WTC11 (cell line): ENCODE measurements at regions not wholly inside any gene's neighbourhood (a gene's known extent, or its start where the extent isn't known, plus 50 kb on each side); places are given as distances from the start of the nearest gene placed in this dataset.

Experiments used
- ATAC-seq: fragments of 200-7000 bp; cut with Tn5 transposase; 2 replicates; pipeline ENCODE4 v1.10.0; 2021; ENCODE audit warnings: mild to moderate bottlenecking, moderate library complexity
- CTCF ChIA-PET: fragments of 300-600 bp; sonication (Branson Sonifier 250); formaldehyde crosslinking; loops from one replicate; lab custom pipeline; 2021; ENCODE audit warnings: antibody characterized with exemption; lab: Charles Lee
- POLR2A ChIA-PET: fragments of 350-600 bp; sonication (Branson Sonifier 250); formaldehyde crosslinking; loops from one replicate; lab custom pipeline; 2021; ENCODE audit warnings: antibody characterized with exemption; lab: Charles Lee
- DNase-seq: peaks from one replicate; pipeline ENCODE4 v3.0.0; 2021; ENCODE audit warnings: low spot score
- H3K27ac Mint-ChIP-seq: 2 replicates; pipeline ENCODE4 v1.8.0; 2021; ENCODE audit warnings: mixed read lengths
- H3K27me3 Mint-ChIP-seq: 2 replicates; pipeline ENCODE4 v1.8.0; 2021; ENCODE audit warnings: low read depth, mild to moderate bottlenecking, moderate library complexity, mixed read lengths
- H3K36me3 Mint-ChIP-seq: 2 replicates; pipeline ENCODE4 v1.8.0; 2021; ENCODE audit warnings: mixed read lengths
- H3K4me1 Mint-ChIP-seq: 2 replicates; pipeline ENCODE4 v1.8.0; 2022; ENCODE audit warnings: mixed read lengths
- H3K4me3 Mint-ChIP-seq: 2 replicates; pipeline ENCODE4 v1.8.0; 2021; ENCODE audit warnings: mild to moderate bottlenecking, moderate library complexity, mixed read lengths
- H3K9me3 Mint-ChIP-seq: 2 replicates; pipeline ENCODE4 v1.8.0; 2021; ENCODE audit warnings: mixed read lengths
- ATF6 ChIP-seq: sonication (generic); formaldehyde crosslinking; IDR thresholded peaks from 2 replicates; pipeline ENCODE4 v1.8.1; 2023; ENCODE audit warnings: mild to moderate bottlenecking, missing genetic modification reagents
- CBFB ChIP-seq: sonication (generic); formaldehyde crosslinking; IDR thresholded peaks from 2 replicates; pipeline ENCODE4 v1.8.1; 2022; ENCODE audit warnings: mild to moderate bottlenecking, low read depth, missing genetic modification reagents
- E2F5 ChIP-seq: sonication (generic); formaldehyde crosslinking; IDR thresholded peaks from 2 replicates; pipeline ENCODE4 v1.8.1; 2022; ENCODE audit warnings: mild to moderate bottlenecking, moderate library complexity, missing genetic modification reagents
- ETV6 ChIP-seq: sonication (generic); formaldehyde crosslinking; IDR thresholded peaks from 2 replicates; pipeline ENCODE4 v1.8.1; 2022; ENCODE audit warnings: mild to moderate bottlenecking, missing genetic modification reagents
- FOXP1 ChIP-seq: sonication (generic); formaldehyde crosslinking; IDR thresholded peaks from 2 replicates; pipeline ENCODE4 v1.8.0; 2022; ENCODE audit warnings: missing genetic modification reagents, mild to moderate bottlenecking, moderate library complexity, borderline replicate concordance
- GRHL2 ChIP-seq: fragments of 250-450 bp; sonication (Bioruptor Pico); IDR thresholded peaks from 2 replicates; pipeline ENCODE4 v1.8.0; 2022; ENCODE audit warnings: mild to moderate bottlenecking, moderate library complexity; ENCODE audit not compliant: insufficient replicate concordance, severe bottlenecking
- GTF2I ChIP-seq: fragments of 250-450 bp; sonication (Bioruptor Pico); conservative IDR thresholded peaks from 2 replicates; pipeline ENCODE4 v1.4.0; 2021; ENCODE audit warnings: mild to moderate bottlenecking
- HMGXB4 ChIP-seq: sonication (generic); formaldehyde crosslinking; IDR thresholded peaks from 2 replicates; pipeline ENCODE4 v1.8.1; 2023; ENCODE audit warnings: mild to moderate bottlenecking, moderate library complexity, missing genetic modification reagents
- KAT7 ChIP-seq: sonication (generic); formaldehyde crosslinking; IDR thresholded peaks from 2 replicates; pipeline ENCODE4 v1.8.1; 2023; ENCODE audit warnings: missing genetic modification reagents, mild to moderate bottlenecking, borderline replicate concordance
- NR2C2 ChIP-seq: sonication (generic); formaldehyde crosslinking; IDR thresholded peaks from 2 replicates; pipeline ENCODE4 v1.8.0; 2022; ENCODE audit warnings: mild to moderate bottlenecking, missing genetic modification reagents
- PRDM15 ChIP-seq: sonication (generic); formaldehyde crosslinking; IDR thresholded peaks from 2 replicates; pipeline ENCODE4 v1.8.0; 2022; ENCODE audit warnings: missing genetic modification reagents
- PREB ChIP-seq: sonication (generic); formaldehyde crosslinking; IDR thresholded peaks from 2 replicates; pipeline ENCODE4 v1.8.1; 2022; ENCODE audit warnings: mild to moderate bottlenecking, missing genetic modification reagents, moderate library complexity, borderline replicate concordance
- RELA ChIP-seq: sonication (generic); formaldehyde crosslinking; IDR thresholded peaks from 2 replicates; pipeline ENCODE4 v1.8.1; 2022; ENCODE audit warnings: missing genetic modification reagents, mild to moderate bottlenecking, borderline replicate concordance
- SOX15 ChIP-seq: fragments of 250-450 bp; sonication (Bioruptor Pico); IDR thresholded peaks from 2 replicates; pipeline ENCODE4 v1.9.0; 2021; ENCODE audit warnings: mild to moderate bottlenecking
- STAT6 ChIP-seq: sonication (generic); formaldehyde crosslinking; conservative IDR thresholded peaks from 2 replicates; pipeline ENCODE4 v1.8.1; 2023; ENCODE audit warnings: mild to moderate bottlenecking, low read depth, missing genetic modification reagents, moderate library complexity
- TEAD1 ChIP-seq: sonication (generic); formaldehyde crosslinking; IDR thresholded peaks from 2 replicates; pipeline ENCODE4 v1.8.0; 2022; ENCODE audit warnings: mild to moderate bottlenecking, missing genetic modification reagents
- ZNF121 ChIP-seq: sonication (generic); formaldehyde crosslinking; IDR thresholded peaks from 2 replicates; pipeline ENCODE4 v1.8.0; 2023; ENCODE audit warnings: missing genetic modification reagents
- ZNF263 ChIP-seq: sonication (generic); formaldehyde crosslinking; IDR thresholded peaks from 2 replicates; pipeline ENCODE4 v1.8.1; 2022; ENCODE audit warnings: low read depth, mild to moderate bottlenecking, moderate library complexity, missing genetic modification reagents
- ZNF671 ChIP-seq: fragments of 250-450 bp; sonication (Bioruptor Pico); IDR thresholded peaks from 2 replicates; pipeline ENCODE4 v1.8.0; 2021; ENCODE audit warnings: mild to moderate bottlenecking

GRCh38 chr11:70552167-70553150 lies 154.1 kb downstream of the CTTN start (continued):
- no peak for TF ChIP-seq ATF6 (CRISPR knock-in tag)
- no peak for TF ChIP-seq RELA (CRISPR knock-in tag)
- TF ChIP-seq HMGXB4 (CRISPR knock-in tag) = no peak
- no peak for TF ChIP-seq ZNF671 (CRISPR knock-in tag)
- no peak for TF ChIP-seq PREB (CRISPR knock-in tag)
- TF ChIP-seq ZNF263 (CRISPR knock-in tag) = no peak
- no peak for TF ChIP-seq ETV6 (CRISPR knock-in tag)
- TF ChIP-seq KAT7 = no peak
- no peak for TF ChIP-seq GTF2I
- no peak for TF ChIP-seq TEAD1 (CRISPR knock-in tag)
- no peak for TF ChIP-seq PRDM15 (CRISPR knock-in tag)
- TF ChIP-seq ZNF121 (CRISPR knock-in tag) = no peak
- TF ChIP-seq NR2C2 = no peak

- peak overlapping the region; percentile 10; the same call in 1 of the 2 replicates for H3K27ac Mint-ChIP-seq
- POLR2A ChIA-PET = interaction anchor here (1.1 kb wide), 1 partner anchor 107 kb away, joined by 3 read pairs; no protein-coding TSS in a partner anchor
- DNase-seq = no peak
- TF ChIP-seq CBFB (no peak), FOXP1 (no peak), E2F5 (CRISPR knock-in tag) (no peak), GRHL2 (no peak), STAT6 (CRISPR knock-in tag) (no peak), SOX15 (no peak)
These were observed 156.7 kb downstream of the CTTN start for GRCh38 chr11:70555078-70555477.

More at GRCh38 chr11:70555078-70555477, 156.7 kb downstream of the CTTN start:
- peaks cover 17% of the 10 kb centered on the region for H3K4me1 Mint-ChIP-seq
- no peak overlapping the region for H3K4me3 Mint-ChIP-seq
- no peaks in the 10 kb centered on the region for H3K9me3 Mint-ChIP-seq
- H3K36me3 Mint-ChIP-seq = no peaks in the 10 kb centered on the region
- CTCF ChIA-PET = interaction anchor here (0.8 to 1.5 kb wide), 2 partner anchors 13 to 44 kb away, joined by 3 to 6 read pairs; no protein-coding TSS in a partner anchor
- no peak for ATAC-seq
- H3K27me3 Mint-ChIP-seq = no peaks in the 10 kb centered on the region
